GM19238 (cell line): ENCODE measurements at regions not wholly inside any gene's neighbourhood (a gene's known extent, or its start where the extent isn't known, plus 50 kb on each side); places are given as distances from the start of the nearest gene placed in this dataset.

Experiments
- DNase-seq: peaks from one replicate; pipeline ENCODE4 v3.0.0; 2011; ENCODE audit warnings: low spot score; ENCODE audit not compliant: insufficient read length

- no peak for DNase-seq
These were observed 118.3 kb upstream of the SEMA6D start for GRCh38 chr15:47598996-47599395.

- DNase-seq: no peak
These were observed 117.5 kb upstream of the SEMA6D start for GRCh38 chr15:47599806-47600205.

GRCh38 chr15:47602121-47602520 is 115.2 kb upstream of the SEMA6D start:
- DNase-seq: no peak

- DNase-seq: no peak
These were observed 114.3 kb upstream of the SEMA6D start for GRCh38 chr15:47603026-47603425.

DNA sequence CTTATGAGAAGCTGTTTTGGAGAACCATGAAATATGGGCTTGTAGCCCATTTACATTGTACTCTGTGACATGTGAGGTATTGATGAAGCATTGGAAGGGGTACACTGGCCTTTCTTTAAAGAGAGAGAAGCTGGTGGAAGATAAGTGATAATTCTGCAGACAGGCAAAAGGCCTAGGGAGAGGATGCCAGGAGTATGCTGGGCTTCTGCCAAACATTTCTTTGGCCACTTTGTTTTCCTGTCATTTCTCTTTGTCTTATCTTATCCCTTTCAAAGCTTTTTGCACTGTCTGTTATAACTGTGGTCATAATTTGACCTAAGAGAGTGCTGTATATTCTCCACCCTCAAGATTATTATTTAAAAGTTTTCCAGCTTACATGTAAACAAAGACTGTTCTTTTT is 109.6 kb upstream of the SEMA6D start:
- no peak for DNase-seq

DNA sequence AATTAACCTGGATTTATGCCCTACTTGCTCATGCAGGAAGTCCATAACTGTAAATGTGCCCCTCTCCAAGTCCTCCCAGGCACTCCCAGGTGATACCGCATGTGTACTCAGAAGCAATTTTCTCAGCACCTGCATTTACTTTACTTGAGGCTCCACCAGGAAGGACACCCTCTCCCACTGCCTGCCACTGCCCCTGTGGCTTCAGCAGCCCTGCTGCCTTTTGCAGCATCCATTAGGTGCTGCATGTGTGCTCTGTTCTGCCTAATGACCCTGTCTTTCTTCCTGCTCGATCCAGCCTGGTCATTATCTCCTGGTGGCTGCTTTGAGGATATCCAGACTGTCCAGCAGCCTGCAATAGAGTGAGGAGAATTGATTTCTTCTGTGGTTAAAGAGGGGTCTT is 107.6 kb upstream of the SEMA6D start:
- no peak for DNase-seq

DNA sequence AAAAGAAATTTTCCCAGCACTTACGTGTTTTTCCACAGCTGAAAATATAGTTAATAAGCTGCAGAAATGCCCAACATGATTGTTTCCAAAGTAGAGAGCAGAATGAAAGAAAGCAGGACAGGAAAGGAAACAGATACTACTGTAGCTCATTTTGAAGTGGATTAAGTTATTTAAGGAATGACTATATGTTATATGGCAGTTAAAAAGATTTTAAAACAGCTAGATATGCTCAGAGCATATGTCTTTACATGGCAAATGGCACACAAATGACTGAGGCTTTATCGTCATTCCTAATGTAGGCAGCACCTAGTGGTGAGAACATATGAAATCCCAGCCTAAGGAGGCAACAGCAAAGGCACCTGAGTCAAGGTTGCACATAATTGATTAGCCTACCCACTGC is 106.6 kb upstream of the SEMA6D start:
- no peak for DNase-seq

- DNase-seq: no peak
These were observed 102.8 kb upstream of the SEMA6D start for GRCh38 chr15:47614360-47615011.

DNA sequence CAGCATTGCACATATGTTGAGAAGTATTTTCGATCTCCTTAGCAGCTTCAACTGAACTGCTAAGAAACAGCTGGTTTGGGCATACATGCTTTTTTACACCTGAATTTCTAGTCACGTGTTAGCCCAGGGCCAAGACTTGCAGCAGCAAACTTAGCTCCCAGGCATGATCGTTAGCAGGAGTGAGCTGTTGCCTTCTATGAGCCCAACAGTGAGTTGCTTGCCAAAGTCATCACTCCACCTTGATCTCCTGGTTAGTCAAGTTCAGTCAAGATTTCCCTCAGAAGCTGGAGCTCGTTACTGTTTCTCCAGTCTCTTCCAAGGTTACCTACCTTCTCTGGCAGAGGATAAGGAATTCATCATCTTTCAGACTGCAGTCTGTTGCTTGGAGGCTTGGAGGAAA is 100.4 kb upstream of the SEMA6D start:
- no peak for DNase-seq

GRCh38 chr15:47618241-47618640 is 99.1 kb upstream of the SEMA6D start:
- no peak for DNase-seq

GRCh38 chr15:47620960-47621681 is 96.2 kb upstream of the SEMA6D start:
- DNase-seq: no peak

- DNase-seq: no peak
These were observed 95.2 kb upstream of the SEMA6D start for GRCh38 chr15:47622055-47622454.

- DNase-seq: no peak
These were observed 92.8 kb upstream of the SEMA6D start for GRCh38 chr15:47624503-47624902.

DNA sequence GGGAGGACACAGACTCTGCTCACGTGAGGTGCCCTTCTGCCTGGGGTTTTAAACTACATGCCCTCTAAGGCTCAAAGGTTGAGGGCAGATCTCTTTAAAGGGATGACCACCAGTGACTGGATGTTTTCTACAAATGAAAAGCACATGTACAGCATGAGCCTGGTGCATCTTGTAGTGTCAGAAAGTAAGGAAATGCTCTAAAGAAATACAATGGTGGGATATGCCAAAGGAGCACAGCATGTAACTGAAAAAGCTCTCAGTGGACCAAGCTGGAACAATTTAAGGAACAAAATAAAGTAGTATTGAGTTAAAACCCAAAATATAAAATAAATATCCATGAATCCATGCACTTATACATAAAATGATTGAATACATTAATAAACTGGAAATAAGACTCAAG is 78.3 kb upstream of the SEMA6D start:
- DNase-seq: no peak

- DNase-seq: no peak
These were observed 77.2 kb upstream of the SEMA6D start for GRCh38 chr15:47640079-47640478.

GRCh38 chr15:47640901-47641300 is 76.4 kb upstream of the SEMA6D start:
- DNase-seq: no peak

DNA sequence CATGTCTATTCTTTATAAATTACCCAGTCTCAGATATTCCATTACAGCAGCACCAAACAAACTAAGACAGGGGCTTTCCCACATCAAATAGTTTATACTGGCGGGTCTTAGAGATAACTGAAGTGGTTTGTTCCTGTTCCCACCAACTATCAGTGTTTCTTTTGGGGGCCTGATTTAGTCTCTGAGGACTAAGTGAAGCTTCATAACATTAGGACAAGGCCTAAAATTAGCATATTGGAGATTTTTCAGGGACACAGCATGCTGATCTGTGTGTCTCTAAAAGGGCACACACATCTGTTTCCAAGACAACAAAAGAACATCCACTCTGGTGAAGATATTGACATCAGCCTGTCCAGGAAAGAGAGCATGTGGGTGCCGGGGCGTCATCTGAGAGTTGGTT is 72.6 kb upstream of the SEMA6D start:
- no peak for DNase-seq

- DNase-seq: no peak
These were observed 66.7 kb upstream of the SEMA6D start for GRCh38 chr15:47650564-47650963.

DNA sequence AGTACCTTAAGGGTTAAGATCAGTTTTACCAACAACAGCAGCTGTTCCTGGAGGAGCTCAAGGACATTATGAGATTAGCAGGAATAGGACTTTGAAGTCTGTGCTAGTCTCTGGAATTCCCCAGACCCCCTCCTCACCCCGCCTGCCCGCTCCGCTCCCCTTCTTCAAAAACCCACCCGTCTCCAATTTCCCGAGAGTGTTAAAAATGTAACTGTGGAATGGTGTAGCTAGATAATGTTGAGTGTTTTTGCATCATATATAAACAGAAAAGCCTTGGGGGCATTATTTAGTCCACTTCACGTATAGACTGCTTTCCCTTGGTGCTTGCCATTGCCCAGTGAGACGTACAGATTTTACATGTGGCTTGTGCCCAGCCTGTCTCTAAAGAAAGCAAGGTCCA is 65.0 kb upstream of the SEMA6D start:
- no peak for DNase-seq

DNA sequence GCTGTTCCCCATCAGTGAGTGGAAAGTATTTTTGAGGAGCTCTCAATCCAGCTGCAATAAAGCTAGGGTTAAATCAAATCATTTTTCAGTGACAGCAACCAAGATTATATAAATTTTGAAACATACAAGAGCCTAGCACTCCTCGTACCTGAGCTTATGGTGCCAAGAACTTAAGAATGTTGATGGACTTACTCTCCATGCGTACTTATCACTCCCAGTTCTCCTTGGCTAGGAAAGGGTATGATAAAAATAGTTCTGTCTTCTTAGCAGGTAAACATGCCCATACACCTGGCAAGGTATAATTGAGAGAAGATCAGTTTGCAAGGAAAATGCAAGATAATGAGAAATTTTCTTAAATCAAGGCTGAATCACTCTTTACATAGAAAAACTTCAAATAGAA is 64.5 kb upstream of the SEMA6D start:
- DNase-seq: no peak

DNA sequence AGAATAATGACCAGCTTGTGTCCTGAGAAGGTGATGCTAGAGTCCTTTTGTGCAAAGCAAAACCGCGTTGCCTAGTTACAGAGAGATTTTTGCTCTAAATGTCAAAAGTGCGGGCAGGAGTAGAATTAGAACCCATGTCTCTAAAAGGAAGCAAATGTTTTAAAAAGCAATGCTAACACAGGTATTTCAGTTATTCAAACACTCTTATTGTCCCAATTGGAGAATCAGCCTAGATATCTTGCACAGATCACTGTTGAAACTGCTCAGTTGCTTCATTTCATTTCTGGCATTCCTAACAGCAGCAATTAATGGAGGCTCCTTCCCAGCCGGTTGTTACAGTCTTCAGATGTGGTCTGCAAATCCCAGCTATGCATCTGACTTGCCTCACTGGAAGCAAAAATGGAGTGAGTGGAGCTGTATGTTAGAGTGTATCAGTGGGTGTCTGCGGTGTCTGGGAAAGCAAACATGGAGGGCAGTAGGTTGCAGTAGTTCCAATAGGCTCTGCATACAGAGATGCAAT is 55.6 kb upstream of the SEMA6D start:
- no peak for DNase-seq

GRCh38 chr15:47663101-47663500 is 54.2 kb upstream of the SEMA6D start:
- DNase-seq: no peak
